HEK293T (cell line): ENCODE measurements at regions not wholly inside any gene's neighbourhood (a gene's known extent, or its start where the extent isn't known, plus 50 kb on each side); places are given as distances from the start of the nearest gene placed in this dataset.

Experiments used
- BHLHE40 ChIP-seq: fragments of 450-650 bp; IDR thresholded peaks from 2 replicates; pipeline ENCODE4 v1.6.1; 2016; ENCODE audit warnings: mild to moderate bottlenecking, moderate library complexity, borderline replicate concordance
- ELF4 ChIP-seq: fragments of 450-650 bp; IDR thresholded peaks from 2 replicates; pipeline ENCODE4 v1.6.1; 2017; ENCODE audit warnings: antibody characterized with exemption
- FOXK2 ChIP-seq: fragments of 450-650 bp; IDR thresholded peaks from 2 replicates; pipeline ENCODE4 v1.6.1; 2016; ENCODE audit warnings: mild to moderate bottlenecking
- FOXM1 ChIP-seq: fragments of 450-650 bp; IDR thresholded peaks from 2 replicates; pipeline ENCODE4 v1.6.1; 2017; ENCODE audit warnings: mild to moderate bottlenecking, borderline replicate concordance
- SP1 ChIP-seq: fragments of 450-650 bp; IDR thresholded peaks from 2 replicates; pipeline ENCODE4 v1.6.1; 2017
- TARDBP ChIP-seq: fragments of 450-650 bp; IDR thresholded peaks from 2 replicates; pipeline ENCODE4 v1.6.1; 2016

DNA sequence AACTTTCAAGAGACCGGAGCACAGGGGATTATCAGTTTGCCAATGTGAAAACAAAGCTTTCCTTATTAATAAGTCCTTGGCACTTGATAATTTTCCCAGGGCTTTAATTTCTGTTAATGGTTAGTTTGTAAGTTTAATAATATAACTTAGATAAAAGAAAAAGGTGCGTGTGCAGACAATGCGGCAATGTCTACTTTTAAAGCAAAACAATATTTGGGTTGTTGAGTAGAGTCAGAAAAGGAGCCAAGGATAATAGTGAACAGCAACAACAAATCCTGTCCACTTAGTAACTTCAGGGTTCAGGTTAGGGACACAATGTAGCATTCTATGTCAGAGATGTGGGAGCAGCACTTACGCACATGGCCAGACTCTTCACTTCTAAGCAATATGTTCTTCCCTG is 469.6 kb upstream of the NFIA start:
- TF ChIP-seq SP1 = no peak
- no peak for TF ChIP-seq BHLHE40
- TF ChIP-seq ELF4 = no peak
- TF ChIP-seq FOXK2 = no peak
- TF ChIP-seq TARDBP = no peak
- TF ChIP-seq FOXM1 = no peak
